Adrenal gland (tissue), 9 donors: ENCODE measurements at regions not wholly inside any gene's neighbourhood (a gene's known extent, or its start where the extent isn't known, plus 50 kb on each side); places are given as distances from the start of the nearest gene placed in this dataset.
"Not testable (repeated sequence)": the region's sequence is repeated elsewhere in the genome, so short reads cannot be mapped to it uniquely, and the experiment has no call there.

ENCODE experiments used
- DNase-seq, 7 donors: peaks; one replicate each; pipeline ENCODE4 v3.0.0-alpha.2; 2019 to 2020
- H3K27ac ChIP-seq, 5 donors: fragments of 200-600 bp; sonication (generic) in 4 of 5; 1 replicate in 3 of 5; 2 replicates in 2 of 5; pipeline versions ENCODE4 v1.5.1 to v1.8.0; 2016 to 2020; ENCODE audit warnings: mild to moderate bottlenecking in 1 of 5
- H3K27me3 ChIP-seq: fragments of 200-600 bp; 2 replicates; pipeline ENCODE4 v1.8.0; 2021
- H3K36me3 ChIP-seq, 2 donors: fragments of 200-600 bp; replicated peaks in 1 of 2; 1 replicate in 1 of 2; 2 replicates in 1 of 2; pipeline versions ENCODE4 v1.5.1 to v1.8.0; 2018 to 2022
- H3K4me1 ChIP-seq, 2 donors: fragments of 200-600 bp; replicated peaks in 1 of 2; 1 replicate in 1 of 2; 2 replicates in 1 of 2; pipeline versions ENCODE4 v1.5.1 to v1.8.0; 2018 to 2021
- H3K4me3 ChIP-seq, 4 donors: fragments of 200-600 bp; sonication (generic) in 3 of 4; one replicate each; pipeline ENCODE4 v1.5.1; 2016 to 2018
- H3K9me3 ChIP-seq, 3 donors: fragments of 200-600 bp; sonication (generic) in 1 of 3; replicated peaks in 1 of 3; 1 replicate in 2 of 3; 2 replicates in 1 of 3; pipeline versions ENCODE4 v1.5.1 to v1.8.0; 2016 to 2021
- CTCF ChIP-seq, 6 experiments: fragments of 450-650 bp in 4 of 6; fragments of 200-600 bp in 2 of 6; sonication (generic) in 1 of 6; IDR thresholded peaks; 1 replicate in 5 of 6; 2 replicates in 1 of 6; pipeline versions ENCODE4 v1.5.1 to v1.8.0; 2016 to 2021; ENCODE audit warnings: antibody characterized with exemption in 6 of 6, mild to moderate bottlenecking in 2 of 6, moderate library complexity in 1 of 6
- POLR2A ChIP-seq, 2 donors: fragments of 450-650 bp; IDR thresholded peaks; one replicate each; pipeline ENCODE4 v1.6.1; 2017; ENCODE audit warnings: antibody characterized with exemption in 2 of 2, mild to moderate bottlenecking in 2 of 2, moderate library complexity in 1 of 2
- WGBS, 4 donors: extraction: QIAGEN DNeasy Blood & Tissue Kit in 2 of 4; methylation state at CpG; one replicate each; pipeline versions ENCODE4 v1.1.5 to v1.1.7; 2013 to 2017; 5-methylcytosine and 5-hydroxymethylcytosine counted together
- intact Hi-C, 2 donors: fragments of 100-400 bp; cut with DNase I; formaldehyde crosslinking; loops; one replicate each; pipeline versions ENCODE4 v1.14.1 to v1.15.0; 2022 to 2023
- donor health status: healthy with polysubstance abuse.
- donor health status: Bipolar disorder and iron deficiency.
- donor health status: DM: yes; HTN: yes; CAD: no.
- donor health status: DM: no; HTN: no; CAD: no.
- donor health status: DM: no; HTN: no; CAD: no.

DNA sequence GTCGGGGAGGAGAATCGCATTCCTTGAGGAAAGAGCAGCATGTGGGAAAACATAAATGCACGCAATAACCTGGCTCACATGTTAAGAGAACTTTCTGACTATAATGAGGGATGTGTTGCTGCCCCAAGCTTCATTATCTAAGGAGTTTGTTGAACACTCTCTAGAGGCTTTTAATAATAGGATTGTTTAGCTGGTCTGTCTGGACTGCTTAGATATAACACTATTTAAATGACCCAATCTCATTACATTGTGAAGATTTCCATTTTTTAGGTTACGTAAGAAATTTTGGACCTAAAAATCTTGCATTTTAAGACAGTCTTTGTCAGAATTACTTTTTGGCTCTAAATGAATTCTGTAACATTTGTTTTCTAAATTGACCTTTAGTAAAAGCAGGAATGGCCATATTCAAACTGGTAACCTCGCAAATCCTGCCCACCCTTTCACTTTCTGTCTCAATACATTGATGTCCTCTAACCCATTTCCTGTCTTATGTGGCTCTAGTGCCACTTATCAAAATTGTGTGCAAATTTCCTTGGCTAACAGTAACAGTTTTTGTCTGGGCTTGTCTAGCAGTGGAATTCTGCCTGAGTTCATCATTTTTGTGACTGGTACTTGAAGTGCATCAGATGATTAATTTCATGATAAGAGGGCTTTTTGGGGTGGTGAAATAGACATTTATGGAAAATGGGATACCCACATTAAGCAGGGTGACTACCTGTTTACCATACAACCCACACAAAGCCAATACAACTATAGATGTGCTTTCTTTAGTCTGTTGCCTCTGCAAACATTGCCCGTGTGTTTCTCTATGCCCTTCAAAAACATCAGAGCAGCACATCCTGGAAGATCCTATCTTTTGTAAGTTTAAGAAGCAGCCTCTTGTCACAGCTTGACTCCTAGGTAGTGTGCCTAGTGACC, 61.6 kb upstream of the IKBKE start:
- H3K9me3 ChIP-seq, H3K4me3 ChIP-seq, H3K36me3 ChIP-seq, H3K4me1 ChIP-seq, DNase-seq, intact Hi-C loops, H3K27ac ChIP-seq, H3K27me3 ChIP-seq: not testable (repeated sequence)
- WGBS, 4 donors: 89 to 100% (median 95%) methylated on average over 2 of the region's 6 CpGs

DNA sequence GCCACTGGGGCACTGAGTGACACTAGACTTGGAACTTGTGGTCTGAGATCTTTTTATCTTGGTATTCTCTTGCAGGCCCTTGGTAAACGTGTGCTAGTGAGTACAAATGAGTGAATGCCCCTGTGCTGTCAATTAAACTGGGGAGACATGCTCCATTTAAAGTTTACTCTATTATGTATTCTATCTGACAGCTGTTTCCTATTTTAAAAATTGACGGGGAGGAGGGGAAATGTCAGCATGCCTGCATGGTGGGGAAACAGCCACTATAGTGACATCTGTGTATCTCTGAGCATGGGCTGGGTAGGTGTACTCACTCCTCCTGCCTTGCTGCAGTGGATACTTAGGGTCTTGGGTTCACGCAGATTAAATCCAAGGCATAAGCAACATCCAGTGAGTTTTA, 59.0 kb upstream of the IKBKE start:
- intact Hi-C loops: no loop called here
- WGBS, 4 donors: 83 to 95% (median 88%) methylated on average over 3 of the region's 3 CpGs
- Histone ChIP-seq H3K4me1 (peaks cover 0 to 5% of the 10 kb centered on the region in 2 donors), H3K4me3 (no peak overlapping the region), H3K27me3 (no peaks in the 10 kb centered on the region), H3K27ac (no peak overlapping the region), H3K36me3 (peaks cover 0 to 7% of the 10 kb centered on the region in 2 donors), H3K9me3 (no peaks in the 10 kb centered on the region)
- TF ChIP-seq CTCF (IDR thresholded peaks at IDR 0.05): no peak
- TF ChIP-seq POLR2A (IDR thresholded peaks at IDR 0.05): no peak
- DNase-seq: no peak

- no peak overlapping the region for H3K27ac ChIP-seq
- H3K9me3 ChIP-seq: no peaks in the 10 kb centered on the region
- no peak for TF ChIP-seq CTCF (IDR thresholded peaks at IDR 0.05)
- TF ChIP-seq POLR2A (IDR thresholded peaks at IDR 0.05): no peak
- 66 to 84% (median 81%) methylated on average over 6 of the region's 6 CpGs for WGBS, 4 donors
- no peak overlapping the region for H3K4me3 ChIP-seq
- intact Hi-C loops: no loop called here
- no peak for DNase-seq
- H3K27me3 ChIP-seq: no peaks in the 10 kb centered on the region
- H3K4me1 ChIP-seq: peaks cover 0 to 14% of the 10 kb centered on the region in 2 donors
- peaks cover 0 to 32% of the 10 kb centered on the region in 2 donors for H3K36me3 ChIP-seq
Measured at GRCh38 chr1:206415942-206416341, 54.3 kb upstream of the IKBKE start.

DNA sequence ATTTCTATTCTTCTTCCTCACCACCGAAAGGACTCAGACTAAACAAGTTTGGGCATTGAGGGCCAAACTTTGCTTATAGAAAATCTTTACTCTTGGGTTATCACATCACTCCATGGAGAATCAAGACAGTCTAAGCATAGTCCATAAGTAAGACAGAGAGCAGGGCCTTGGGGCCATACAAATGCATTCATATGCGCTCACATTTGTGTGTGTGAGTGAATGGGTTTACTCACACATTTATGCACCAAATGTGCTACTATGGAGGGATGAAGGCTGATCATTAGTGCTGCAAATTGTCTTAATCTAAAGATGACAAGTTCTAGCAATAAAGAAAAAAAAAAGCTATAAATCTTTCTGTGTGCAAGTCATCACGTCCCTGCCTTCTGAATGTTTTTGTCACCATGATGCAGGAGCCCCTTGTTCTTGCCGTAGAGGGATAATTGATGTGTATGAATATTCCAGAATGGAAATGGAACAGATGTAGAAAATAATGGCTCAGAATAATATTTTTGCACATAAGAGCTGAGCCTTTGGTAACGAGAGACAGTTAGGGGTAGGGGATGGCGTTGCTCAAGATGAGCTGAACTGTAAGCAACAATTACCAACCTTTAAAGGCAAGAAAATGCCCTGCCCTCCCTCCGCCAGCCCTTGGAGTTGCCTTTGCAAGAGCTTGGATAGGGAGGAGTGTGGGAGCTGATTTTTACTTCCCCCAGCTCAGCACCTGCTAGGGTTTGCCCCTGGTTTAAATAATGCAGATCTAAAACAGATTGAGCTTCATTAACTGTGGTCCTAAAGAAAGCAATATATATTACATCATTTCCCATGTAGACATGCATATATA, 52.3 kb upstream of the IKBKE start:
- no peak overlapping the region for H3K4me3 ChIP-seq
- H3K36me3 ChIP-seq: peaks cover 0 to 50% of the 10 kb centered on the region in 2 donors
- H3K27me3 ChIP-seq: no peaks in the 10 kb centered on the region
- H3K27ac ChIP-seq: no peak overlapping the region
- H3K4me1 ChIP-seq: peaks cover 0 to 14% of the 10 kb centered on the region in 2 donors
- TF ChIP-seq CTCF (IDR thresholded peaks at IDR 0.05) (no peak), POLR2A (IDR thresholded peaks at IDR 0.05) (no peak)
- DNase-seq: no peak
- intact Hi-C loops: no loop called here
- WGBS, 4 donors: 96 to 100% (median 97%) methylated on average over 7 of the region's 7 CpGs
- H3K9me3 ChIP-seq: no peaks in the 10 kb centered on the region
